ENCODE measurements at regions not wholly inside any gene's neighbourhood (a gene's known extent, or its start where the extent isn't known, plus 50 kb on each side); places are given as distances from the start of the nearest gene placed in this dataset.

- ChIA-PET CTCF (no interaction called here), POLR2A (no interaction called here)
- Histone ChIP-seq H3K27ac (ENCODE audit: extremely low read depth, low read depth, low read length) (no peak overlapping the region), H3K36me3 (ENCODE audit: control insufficient read depth in 2 of 2, insufficient read depth in 1 of 2, low read length in 2 of 2) (no peaks in the 10 kb centered on the region), H3K4me3 (ENCODE audit: low read depth, low read length) (no peak overlapping the region), H3K4me1 (ENCODE audit: control insufficient read depth, insufficient read depth, low read length) (no peaks in the 10 kb centered on the region), H3K9me3 (ENCODE audit: control insufficient read depth, insufficient read depth, low read depth, low read length) (no peaks in the 10 kb centered on the region)
- no peak for TF ChIP-seq ZNF112 (tag by site-specific recombination; IDR thresholded peaks at IDR 0.05)
- no peak for TF ChIP-seq ZNF292 (tag by site-specific recombination; IDR thresholded peaks at IDR 0.05; ENCODE audit: borderline replicate concordance, low read depth)
- no peak for TF ChIP-seq ZNF768 (tag by site-specific recombination; IDR thresholded peaks at IDR 0.05)
Measured at GRCh38 chr9:23372703-23373102, 453.3 kb downstream of the ELAVL2 start.

GRCh38 chr9:23375511-23375910, 450.5 kb downstream of the ELAVL2 start:
- H3K4me1 ChIP-seq (ENCODE audit: control insufficient read depth, insufficient read depth, low read length): no peaks in the 10 kb centered on the region
- H3K4me3 ChIP-seq (ENCODE audit: low read depth, low read length): no peak overlapping the region
- no peak overlapping the region for H3K27ac ChIP-seq (ENCODE audit: extremely low read depth, low read depth, low read length)
- ChIA-PET POLR2A (no interaction called here), CTCF (no interaction called here)
- TF ChIP-seq ZNF645 (tag by site-specific recombination; IDR thresholded peaks at IDR 0.05): no peak
- TF ChIP-seq WT1 (tag by site-specific recombination; IDR thresholded peaks at IDR 0.05): no peak
- H3K9me3 ChIP-seq (ENCODE audit: control insufficient read depth, insufficient read depth, low read depth, low read length): no peaks in the 10 kb centered on the region
- no peaks in the 10 kb centered on the region for H3K36me3 ChIP-seq (ENCODE audit: control insufficient read depth in 2 of 2, insufficient read depth in 1 of 2, low read length in 2 of 2)

GRCh38 chr9:23379842-23380241, 446.2 kb downstream of the ELAVL2 start:
- TF ChIP-seq ZNF785 (tag by site-specific recombination; IDR thresholded peaks at IDR 0.05): no peak
- TF ChIP-seq EGR2 (tag by site-specific recombination; IDR thresholded peaks at IDR 0.05; ENCODE audit: low read depth): no peak
- TF ChIP-seq ZNF112 (tag by site-specific recombination; IDR thresholded peaks at IDR 0.05): no peak
- TF ChIP-seq ZNF398 (tag by site-specific recombination; IDR thresholded peaks at IDR 0.05): no peak
- TF ChIP-seq YY1 (tag by site-specific recombination; IDR thresholded peaks at IDR 0.05): no peak
- TF ChIP-seq ZNF510 (tag by site-specific recombination; IDR thresholded peaks at IDR 0.05; ENCODE audit: insufficient replicate concordance): no peak
- Histone ChIP-seq H3K9me3 (ENCODE audit: control insufficient read depth, insufficient read depth, low read depth, low read length) (no peaks in the 10 kb centered on the region), H3K4me3 (ENCODE audit: low read depth, low read length) (no peak overlapping the region), H3K4me1 (ENCODE audit: control insufficient read depth, insufficient read depth, low read length) (no peaks in the 10 kb centered on the region), H3K36me3 (ENCODE audit: control insufficient read depth in 2 of 2, insufficient read depth in 1 of 2, low read length in 2 of 2) (no peaks in the 10 kb centered on the region), H3K27ac (ENCODE audit: extremely low read depth, low read depth, low read length) (no peak overlapping the region)
- CTCF ChIA-PET: interaction anchor here (0.6 kb wide), 1 partner anchor 455 kb away, joined by 3 read pairs; no protein-coding TSS in a partner anchor
- POLR2A ChIA-PET: no interaction called here

GRCh38 chr9:23380821-23381220, 445.2 kb downstream of the ELAVL2 start:
- H3K27ac ChIP-seq (ENCODE audit: extremely low read depth, low read depth, low read length): no peak overlapping the region
- ChIA-PET CTCF (no interaction called here), POLR2A (no interaction called here)
- no peak overlapping the region for H3K4me3 ChIP-seq (ENCODE audit: low read depth, low read length)
- H3K4me1 ChIP-seq (ENCODE audit: control insufficient read depth, insufficient read depth, low read length): no peaks in the 10 kb centered on the region
- no peaks in the 10 kb centered on the region for H3K36me3 ChIP-seq (ENCODE audit: control insufficient read depth in 2 of 2, insufficient read depth in 1 of 2, low read length in 2 of 2)
- no peaks in the 10 kb centered on the region for H3K9me3 ChIP-seq (ENCODE audit: control insufficient read depth, insufficient read depth, low read depth, low read length)
- TF ChIP-seq BCL11A (tag by site-specific recombination; IDR thresholded peaks at IDR 0.05; ENCODE audit: low read depth) (no peak), ZBTB7A (tag by site-specific recombination; IDR thresholded peaks at IDR 0.05; ENCODE audit: low read depth) (no peak), KLF1 (tag by site-specific recombination; IDR thresholded peaks at IDR 0.05) (no peak), ZNF239 (tag by site-specific recombination; IDR thresholded peaks at IDR 0.05) (no peak), ZNF529 (tag by site-specific recombination; IDR thresholded peaks at IDR 0.05; ENCODE audit: insufficient replicate concordance) (no peak), ZNF248 (tag by site-specific recombination; IDR thresholded peaks at IDR 0.05) (no peak), KLF10 (tag by site-specific recombination; IDR thresholded peaks at IDR 0.05) (no peak), ZNF704 (tag by site-specific recombination; IDR thresholded peaks at IDR 0.05) (no peak), ZFP37 (tag by site-specific recombination; IDR thresholded peaks at IDR 0.05) (no peak), ZBTB17 (tag by site-specific recombination; IDR thresholded peaks at IDR 0.05) (no peak), ZNF549 (tag by site-specific recombination; IDR thresholded peaks at IDR 0.05) (no peak), PRDM10 (tag by site-specific recombination; IDR thresholded peaks at IDR 0.05) (no peak)
